ENCODE measurements at regions not wholly inside any gene's neighbourhood (a gene's known extent, or its start where the extent isn't known, plus 50 kb on each side); places are given as distances from the start of the nearest gene placed in this dataset.

DNA sequence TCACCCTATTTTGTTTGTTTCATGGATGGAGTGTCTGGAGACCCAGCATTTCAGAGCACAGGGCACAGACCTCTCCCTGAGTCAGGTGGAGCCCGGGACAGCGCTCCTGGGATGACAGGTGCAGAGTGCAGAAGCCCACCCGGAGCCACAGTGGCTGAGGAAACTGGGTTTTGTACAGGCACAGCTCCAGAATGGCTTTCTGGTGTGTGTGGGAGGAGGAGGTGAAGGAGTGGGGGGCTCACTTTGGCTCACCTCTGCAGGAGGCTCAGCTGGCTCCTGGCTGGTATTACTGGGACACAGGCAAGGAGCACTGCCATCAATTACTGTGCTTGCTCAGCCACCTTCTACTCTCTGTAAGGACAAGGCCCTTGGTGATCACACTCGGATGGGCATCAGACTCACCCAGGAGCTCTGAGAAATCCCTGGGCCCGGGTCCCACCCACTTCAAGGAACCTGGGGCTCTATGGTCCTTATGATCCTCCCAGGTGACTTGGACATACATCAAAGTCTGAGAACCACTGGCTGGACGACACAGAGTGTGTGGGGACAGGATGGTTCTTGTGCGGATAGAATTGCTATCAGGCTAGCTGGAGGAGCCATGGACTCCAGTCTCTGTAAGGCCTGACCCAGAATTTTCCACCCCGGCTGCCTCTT, 221.1 kb upstream of the ZNF32 start:
- Histone ChIP-seq H3K36me3 (no peaks in the 10 kb centered on the region), H3K4me1 (peaks cover 0 to under 1% (median 0%) of the 10 kb centered on the region in 4 donors), H3K27ac (no peak overlapping the region), H3K27me3 (no peaks in the 10 kb centered on the region), H3K9me3 (no peaks in the 10 kb centered on the region), H3K4me3 (no peak overlapping the region)
- DNase-seq = no peak
- TF ChIP-seq EP300 (IDR thresholded peaks at IDR 0.05; ENCODE audit: low read depth) = no peak
- TF ChIP-seq POLR2A (IDR thresholded peaks at IDR 0.05) = no peak
- TF ChIP-seq POLR2AphosphoS5 (IDR thresholded peaks at IDR 0.05) = no peak
- TF ChIP-seq, protein P1, sequence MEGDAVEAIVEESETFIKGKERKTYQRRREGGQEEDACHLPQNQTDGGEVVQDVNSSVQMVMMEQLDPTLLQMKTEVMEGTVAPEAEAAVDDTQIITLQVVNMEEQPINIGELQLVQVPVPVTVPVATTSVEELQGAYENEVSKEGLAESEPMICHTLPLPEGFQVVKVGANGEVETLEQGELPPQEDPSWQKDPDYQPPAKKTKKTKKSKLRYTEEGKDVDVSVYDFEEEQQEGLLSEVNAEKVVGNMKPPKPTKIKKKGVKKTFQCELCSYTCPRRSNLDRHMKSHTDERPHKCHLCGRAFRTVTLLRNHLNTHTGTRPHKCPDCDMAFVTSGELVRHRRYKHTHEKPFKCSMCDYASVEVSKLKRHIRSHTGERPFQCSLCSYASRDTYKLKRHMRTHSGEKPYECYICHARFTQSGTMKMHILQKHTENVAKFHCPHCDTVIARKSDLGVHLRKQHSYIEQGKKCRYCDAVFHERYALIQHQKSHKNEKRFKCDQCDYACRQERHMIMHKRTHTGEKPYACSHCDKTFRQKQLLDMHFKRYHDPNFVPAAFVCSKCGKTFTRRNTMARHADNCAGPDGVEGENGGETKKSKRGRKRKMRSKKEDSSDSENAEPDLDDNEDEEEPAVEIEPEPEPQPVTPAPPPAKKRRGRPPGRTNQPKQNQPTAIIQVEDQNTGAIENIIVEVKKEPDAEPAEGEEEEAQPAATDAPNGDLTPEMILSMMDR (IDR thresholded peaks at IDR 0.05) = no peak
- in situ Hi-C loops (cut with MboI; ENCODE audit: low pct_ligation_motif_present in 1 of 4, low pct_unique_long_range_greater_than_20kb in 1 of 4, low sequenced_read_pairs in 3 of 4) (no loop called here), intact Hi-C loops (cut with DNase I; ENCODE audit: low total_unique reads) (no loop called here)
- WGBS, 2 donors (ENCODE audit: low coverage in 1 of 2) = 79 to 100% methylated on average over 1 to 7 of the region's 8 CpGs

DNA sequence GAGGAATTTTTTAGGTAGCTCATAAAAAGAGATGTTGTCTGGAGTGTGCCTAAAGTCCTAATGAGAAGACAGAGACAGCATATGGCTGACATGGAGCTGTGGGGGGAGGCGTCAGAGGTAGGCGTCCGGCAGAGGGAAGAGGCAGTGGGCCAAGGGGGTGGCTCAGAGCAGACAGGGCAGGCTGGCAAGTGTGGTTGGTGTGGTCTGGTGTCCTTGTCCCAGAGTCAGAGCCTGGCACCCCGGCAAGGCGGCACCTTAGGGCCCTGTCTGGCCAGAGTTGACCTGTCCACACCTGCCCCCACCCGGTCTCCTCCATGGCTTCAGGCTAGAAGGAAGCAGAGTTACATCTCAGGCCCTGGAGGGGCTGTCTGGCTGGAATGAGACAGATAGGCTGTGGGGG, 220.3 kb upstream of the ZNF32 start:
- Histone ChIP-seq H3K36me3 (no peaks in the 10 kb centered on the region), H3K9me3 (no peaks in the 10 kb centered on the region), H3K4me3 (no peak overlapping the region), H3K27ac (no peak overlapping the region), H3K4me1 (peaks cover 0 to 9% (median 6%) of the 10 kb centered on the region in 4 donors), H3K27me3 (no peaks in the 10 kb centered on the region)
- TF ChIP-seq POLR2AphosphoS5 (IDR thresholded peaks at IDR 0.05) (no peak), EP300 (IDR thresholded peaks at IDR 0.05; ENCODE audit: low read depth) (no peak), POLR2A (IDR thresholded peaks at IDR 0.05) (no peak)
- TF ChIP-seq, protein P1 (IDR thresholded peaks at IDR 0.05) = no peak
- 90 to 96% methylated on average over 5 to 6 of the region's 6 CpGs for WGBS, 2 donors (ENCODE audit: low coverage in 1 of 2)
- in situ Hi-C loops (cut with MboI; ENCODE audit: low pct_ligation_motif_present in 1 of 4, low pct_unique_long_range_greater_than_20kb in 1 of 4, low sequenced_read_pairs in 3 of 4) = no loop called here
- intact Hi-C loops (cut with DNase I; ENCODE audit: low total_unique reads) = no loop called here
- DNase-seq = no peak

DNA sequence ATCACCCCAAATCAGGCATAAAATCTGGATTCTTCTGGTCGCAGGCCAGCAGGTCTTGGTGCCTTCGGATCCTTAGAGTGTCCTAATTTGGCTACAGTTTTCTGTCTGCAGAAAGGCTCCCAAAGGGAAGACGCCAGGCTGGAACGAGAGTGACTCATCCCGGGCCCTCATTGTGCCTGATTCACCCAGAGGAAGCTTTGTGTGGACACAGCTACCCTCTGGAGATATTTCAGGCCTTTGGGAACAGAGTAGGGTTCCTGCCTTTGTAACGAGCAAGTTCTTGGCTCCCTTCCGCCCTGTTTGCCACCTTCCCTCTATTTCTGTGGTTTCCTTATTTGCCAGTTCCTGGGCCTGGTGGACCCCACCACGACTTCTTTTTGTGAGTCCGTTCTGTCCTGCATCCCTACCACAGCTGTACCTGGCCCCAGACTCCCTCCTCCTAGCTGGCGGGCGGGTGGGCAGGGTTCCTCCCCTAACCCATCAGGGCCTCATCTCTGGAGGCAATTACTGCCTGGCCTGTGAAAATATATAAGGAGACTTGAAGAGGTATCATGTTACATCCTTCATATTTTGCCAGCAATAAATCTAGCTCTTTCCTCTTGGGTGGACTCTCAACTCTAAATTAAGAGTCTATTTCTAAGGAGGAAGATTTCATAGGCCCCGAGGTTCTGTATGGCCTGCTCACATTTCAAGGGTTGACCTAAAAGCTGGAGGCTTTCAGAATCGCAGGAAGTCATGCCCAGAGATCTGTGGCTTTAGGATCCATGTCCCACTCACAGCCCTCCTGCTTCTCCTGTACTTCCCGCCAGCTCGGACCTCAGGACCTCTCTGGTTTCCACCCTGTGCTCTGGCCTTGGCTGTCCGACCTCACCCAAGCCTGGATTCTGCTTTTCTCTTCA, 219.2 kb upstream of the ZNF32 start:
- H3K27ac ChIP-seq = peak overlapping the region in 3 of 4 donors; percentile 21 to 44 (median 22)

DNA sequence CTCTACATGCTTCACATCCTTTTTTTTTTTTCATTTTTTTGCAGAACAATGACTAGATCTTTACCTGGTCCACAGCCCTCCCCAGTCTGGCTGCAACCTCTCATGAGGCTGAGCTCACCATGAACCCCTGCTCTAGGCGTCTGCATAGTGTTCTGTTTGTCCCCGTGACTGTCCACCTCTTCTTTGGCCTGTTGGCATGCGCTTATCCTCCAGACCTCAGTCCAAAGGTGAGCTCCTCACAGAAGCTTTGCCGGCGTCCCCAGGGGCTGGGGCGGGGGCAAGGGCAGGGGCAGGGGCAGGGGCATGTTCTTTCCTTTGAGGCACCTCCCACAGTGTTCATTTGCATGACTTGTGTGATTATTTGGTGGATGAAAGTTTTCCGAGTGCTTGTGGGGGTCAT, 218.4 kb upstream of the ZNF32 start:
- no peak for DNase-seq
- TF ChIP-seq EP300 (IDR thresholded peaks at IDR 0.05; ENCODE audit: low read depth) = no peak
- TF ChIP-seq, protein P1 (IDR thresholded peaks at IDR 0.05) = no peak
- TF ChIP-seq POLR2AphosphoS5 (IDR thresholded peaks at IDR 0.05) = no peak
- no peak for TF ChIP-seq POLR2A (IDR thresholded peaks at IDR 0.05)
- H3K27ac ChIP-seq = no peak overlapping the region
- H3K4me1 ChIP-seq = peaks cover 0 to 17% (median 12%) of the 10 kb centered on the region in 4 donors
- H3K4me3 ChIP-seq = no peak overlapping the region
- in situ Hi-C loops (cut with MboI; ENCODE audit: low pct_ligation_motif_present in 1 of 4, low pct_unique_long_range_greater_than_20kb in 1 of 4, low sequenced_read_pairs in 3 of 4) (no loop called here), intact Hi-C loops (cut with DNase I; ENCODE audit: low total_unique reads) (no loop called here)
- H3K27me3 ChIP-seq = no peaks in the 10 kb centered on the region
- WGBS, 2 donors (ENCODE audit: low coverage in 1 of 2) = 80% methylated on average over 7 of the region's 7 CpGs; no CpG with 5 or more reads in 1 of the 2 donors
- H3K9me3 ChIP-seq = no peaks in the 10 kb centered on the region
- H3K36me3 ChIP-seq = no peaks in the 10 kb centered on the region

More for the DNA sequence above, 219.2 kb upstream of the ZNF32 start:
- TF ChIP-seq POLR2A (IDR thresholded peaks at IDR 0.05) = no peak
- TF ChIP-seq, protein P1 (IDR thresholded peaks at IDR 0.05) = no peak
- TF ChIP-seq POLR2AphosphoS5 (IDR thresholded peaks at IDR 0.05) = no peak
- TF ChIP-seq EP300 (IDR thresholded peaks at IDR 0.05; ENCODE audit: low read depth) = no peak
- DNase-seq = no peak
- in situ Hi-C loops (cut with MboI; ENCODE audit: low pct_ligation_motif_present in 1 of 4, low pct_unique_long_range_greater_than_20kb in 1 of 4, low sequenced_read_pairs in 3 of 4) = no loop called here
- intact Hi-C loops (cut with DNase I; ENCODE audit: low total_unique reads) = no loop called here
- no peaks in the 10 kb centered on the region for H3K36me3 ChIP-seq
- no peaks in the 10 kb centered on the region for H3K9me3 ChIP-seq
- 65 to 79% methylated on average over 2 to 16 of the region's 16 CpGs for WGBS, 2 donors (ENCODE audit: low coverage in 1 of 2)
- H3K27me3 ChIP-seq = no peaks in the 10 kb centered on the region
- no peak overlapping the region for H3K4me3 ChIP-seq
- peaks cover 0 to 17% (median 12%) of the 10 kb centered on the region in 4 donors for H3K4me1 ChIP-seq

Data from transverse colon (tissue), 4 donors.